RPMI7951 (cell line): ENCODE measurements at regions not wholly inside any gene's neighbourhood (a gene's known extent, or its start where the extent isn't known, plus 50 kb on each side); places are given as distances from the start of the nearest gene placed in this dataset.

Experiments used
- DNase-seq: peaks from one replicate; pipeline ENCODE4 v3.0.0-alpha.2; 2012; ENCODE audit warnings: low read depth

DNA sequence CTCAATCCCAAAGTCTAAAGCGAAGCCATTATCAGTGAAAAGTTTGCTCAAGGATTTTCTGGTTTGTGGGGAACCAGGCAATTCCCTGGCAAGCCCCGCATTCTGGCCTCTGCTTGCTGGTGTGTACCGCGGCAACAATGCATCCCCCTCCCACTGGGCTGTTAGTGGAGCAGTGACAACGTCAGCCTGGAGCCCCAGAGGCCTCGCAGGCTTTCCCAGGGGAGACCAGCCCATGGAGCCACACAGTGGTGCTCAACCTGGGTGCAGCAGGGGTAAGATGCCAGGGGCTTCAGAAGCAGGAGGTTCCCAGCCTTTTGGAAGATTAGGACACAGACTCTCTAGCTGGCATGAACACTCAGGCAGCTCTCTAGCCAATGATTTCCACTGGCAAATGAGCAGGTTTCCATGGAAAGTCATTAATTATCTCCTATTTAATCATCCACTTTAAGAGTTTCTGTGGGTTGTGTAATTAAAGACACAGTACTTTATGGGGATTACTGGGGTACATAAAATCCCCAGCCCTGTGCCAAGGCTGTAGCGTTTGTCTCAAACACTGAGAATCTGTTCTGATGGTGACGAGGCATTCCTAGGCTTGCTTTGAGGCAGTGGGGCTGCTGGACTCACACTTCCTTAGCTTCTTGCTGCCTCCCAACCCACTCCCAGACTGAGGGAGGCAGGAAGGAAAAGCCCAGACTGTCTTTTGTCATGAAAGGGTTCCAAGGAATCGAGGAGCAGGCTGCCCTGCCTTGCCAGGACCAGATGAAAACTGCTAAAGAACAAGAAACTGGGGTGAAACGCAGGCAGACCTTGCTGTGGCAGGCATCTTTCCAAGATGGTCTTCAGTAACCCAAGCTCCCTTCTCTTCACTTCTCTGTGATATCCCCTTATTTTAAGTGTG lies 411.9 kb upstream of the SHH start:
- no peak for DNase-seq

DNA sequence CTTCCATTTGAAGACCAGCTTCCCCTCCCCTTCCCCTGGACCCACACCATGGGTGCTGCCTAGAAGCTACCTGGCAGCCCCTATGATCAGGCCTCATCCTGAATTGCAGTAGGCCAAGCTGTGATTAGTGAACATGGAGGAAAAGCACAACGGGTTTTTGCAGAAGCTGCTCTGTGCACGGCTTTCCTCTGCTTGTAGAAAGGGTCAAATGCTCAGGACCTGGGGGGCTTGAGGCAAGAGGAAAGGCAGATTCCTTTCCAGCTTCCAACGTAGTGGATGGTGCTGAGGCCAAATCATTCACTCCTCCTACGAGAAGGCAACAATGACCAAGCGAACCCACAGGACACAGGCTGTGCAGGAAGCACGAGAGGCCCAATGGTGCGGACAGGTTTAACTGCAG lies 410.3 kb upstream of the SHH start:
- DNase-seq, result no peak

DNA sequence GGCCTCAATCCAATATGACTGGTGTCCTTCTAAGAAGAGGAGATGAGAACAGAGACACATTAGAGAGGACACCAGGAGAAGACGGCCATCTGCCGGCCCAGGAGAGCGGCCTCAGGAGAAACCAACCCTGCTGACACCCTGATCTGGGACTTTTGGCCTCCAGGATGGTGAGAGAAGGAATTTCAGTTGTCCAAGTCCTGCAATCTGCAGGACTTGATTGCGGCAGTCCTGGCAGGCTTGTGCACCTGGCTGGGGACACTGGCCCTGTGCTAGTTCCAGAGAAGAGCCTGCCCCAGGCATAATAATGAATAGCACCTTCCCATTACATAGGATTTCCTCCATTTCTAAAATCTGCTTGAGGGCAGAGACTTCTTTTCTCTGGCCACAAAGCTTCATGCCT lies 409.9 kb upstream of the SHH start:
- no peak for DNase-seq

DNA sequence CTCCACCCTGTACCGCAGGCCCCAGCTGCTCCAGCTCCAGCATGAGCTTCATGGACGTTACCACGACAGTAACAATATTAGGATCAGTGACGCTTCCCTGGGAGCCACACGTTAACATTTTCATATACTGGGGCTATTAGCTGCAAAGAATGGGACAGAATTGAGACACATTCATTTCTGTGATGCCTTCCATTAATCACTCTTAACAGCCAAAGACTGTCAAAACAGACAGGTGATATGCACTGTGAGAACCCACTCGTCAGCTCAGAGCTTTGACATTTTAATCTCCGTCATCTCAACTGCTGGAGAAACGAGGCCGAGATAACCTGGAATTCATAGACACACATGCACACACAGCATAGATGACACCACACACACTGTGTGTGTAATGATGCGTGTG lies 408.4 kb upstream of the SHH start:
- DNase-seq, result no peak

DNA sequence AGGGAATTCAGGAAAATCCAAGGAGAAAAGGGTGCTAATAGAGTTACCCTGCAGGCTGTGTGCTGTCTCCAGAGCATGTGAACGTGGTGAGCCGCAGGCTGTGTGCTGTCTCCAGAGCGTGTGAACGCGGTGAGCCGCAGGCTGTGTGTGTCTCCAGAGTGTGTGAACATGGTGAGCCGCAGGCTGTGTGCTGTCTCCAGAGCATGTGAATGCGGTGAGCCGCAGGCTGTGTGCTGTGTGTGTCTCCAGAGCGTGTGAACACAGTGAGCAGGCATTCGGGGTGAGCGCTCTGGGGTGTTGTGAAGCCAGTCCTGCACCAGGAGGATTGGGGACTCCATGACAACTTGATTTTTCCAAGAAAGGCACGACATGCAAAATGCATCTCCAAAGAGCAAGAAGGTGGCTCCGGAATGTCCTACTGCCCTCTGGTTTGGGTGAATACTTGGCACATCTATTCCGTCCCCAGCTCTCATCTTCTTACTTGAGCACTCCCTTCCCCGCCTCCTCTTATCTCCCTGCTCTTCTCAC lies 407.9 kb upstream of the SHH start:
- DNase-seq, result peak; percentile 6

DNA sequence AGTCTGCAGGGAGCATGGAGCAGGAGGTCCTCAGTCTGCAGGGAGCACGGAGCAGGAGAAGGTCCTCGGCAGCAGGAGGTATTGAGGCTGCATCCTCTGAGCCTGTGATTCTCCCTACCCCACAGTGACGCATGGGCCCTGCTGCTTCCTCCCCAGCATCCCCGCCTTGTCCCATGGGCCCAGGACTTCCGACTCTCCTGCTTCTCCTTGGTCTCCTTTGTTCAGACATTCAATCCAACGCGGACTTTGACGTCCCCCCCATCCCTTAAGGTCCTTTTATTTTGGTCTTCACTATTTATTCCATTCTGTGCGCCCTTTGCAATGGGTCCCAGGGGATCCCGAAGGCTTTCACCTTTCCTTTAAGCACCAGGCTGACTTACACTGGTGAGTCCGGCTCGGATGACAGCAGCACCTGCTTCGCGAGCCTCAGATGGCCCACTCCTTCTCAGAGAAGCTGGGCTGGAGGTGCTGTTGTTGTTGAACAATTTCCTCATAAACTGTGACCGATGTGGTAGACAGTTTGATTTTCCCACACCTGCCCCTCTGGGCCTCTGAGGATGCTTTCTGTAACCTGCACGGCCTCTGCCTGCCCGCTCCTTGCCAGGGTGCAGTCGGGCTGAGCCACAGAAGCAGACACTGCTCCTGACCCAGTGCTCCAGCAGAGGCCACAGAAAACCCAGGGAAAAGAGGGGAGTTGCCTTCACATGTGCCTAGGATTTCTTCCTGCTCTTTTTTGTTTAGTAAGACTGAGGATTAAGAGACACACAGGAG lies 407.2 kb upstream of the SHH start:
- DNase-seq, result no peak

DNA sequence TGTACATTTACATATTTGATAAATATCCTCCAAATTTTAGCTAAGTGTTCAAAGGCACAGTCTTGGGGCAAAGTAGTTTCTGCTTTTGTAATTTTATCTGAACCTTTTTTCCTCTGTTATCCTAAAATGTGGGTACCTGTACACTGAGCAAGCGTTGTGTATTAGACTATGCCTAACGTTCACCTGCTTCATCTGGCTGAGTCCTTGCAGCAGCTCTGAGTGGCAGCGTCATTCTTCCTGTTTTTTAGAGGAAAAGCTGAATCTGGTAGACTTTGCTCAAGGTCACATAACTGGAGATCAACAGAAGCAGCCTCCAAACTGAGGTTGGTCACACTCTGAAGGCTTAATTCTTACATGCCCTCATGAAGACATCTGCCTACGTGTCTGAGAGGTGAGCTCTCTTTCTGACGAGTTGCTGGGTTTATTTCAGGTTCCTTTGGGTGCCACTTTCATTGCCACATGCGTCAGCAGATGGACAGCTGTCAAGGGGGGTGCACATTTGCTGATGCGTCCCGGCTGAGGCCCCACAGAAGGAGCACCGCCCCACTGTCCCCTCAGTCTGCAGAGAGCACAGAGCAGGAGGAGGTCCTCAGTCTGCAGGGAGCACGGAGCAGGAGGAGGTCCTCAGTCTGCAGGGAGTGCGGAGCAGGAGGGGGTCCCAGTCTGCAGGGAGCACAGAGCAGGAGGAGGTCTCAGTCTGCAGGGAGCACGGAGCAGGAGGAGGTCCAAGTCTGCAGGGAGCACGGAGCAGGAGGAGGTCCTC lies 406.5 kb upstream of the SHH start:
- no peak for DNase-seq

DNA sequence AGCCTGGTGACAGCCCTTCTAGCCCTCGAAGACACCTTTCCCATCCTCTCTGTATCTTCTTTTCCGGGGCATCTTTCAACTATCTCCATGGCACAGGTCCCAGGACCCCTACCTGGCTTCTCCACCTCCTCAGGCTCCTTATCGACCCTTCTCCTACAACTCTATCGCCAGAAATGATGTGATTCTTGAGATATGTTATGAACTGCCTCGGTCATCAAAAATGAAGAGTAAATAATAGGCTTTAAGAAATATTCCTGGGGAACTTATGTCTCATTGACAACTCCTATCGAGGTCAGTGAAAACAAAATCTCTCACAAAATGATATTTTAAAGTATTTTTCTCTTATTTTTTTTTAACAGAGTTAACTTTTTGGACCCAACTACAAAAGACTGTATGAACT lies 405.5 kb upstream of the SHH start:
- DNase-seq, result no peak

DNA sequence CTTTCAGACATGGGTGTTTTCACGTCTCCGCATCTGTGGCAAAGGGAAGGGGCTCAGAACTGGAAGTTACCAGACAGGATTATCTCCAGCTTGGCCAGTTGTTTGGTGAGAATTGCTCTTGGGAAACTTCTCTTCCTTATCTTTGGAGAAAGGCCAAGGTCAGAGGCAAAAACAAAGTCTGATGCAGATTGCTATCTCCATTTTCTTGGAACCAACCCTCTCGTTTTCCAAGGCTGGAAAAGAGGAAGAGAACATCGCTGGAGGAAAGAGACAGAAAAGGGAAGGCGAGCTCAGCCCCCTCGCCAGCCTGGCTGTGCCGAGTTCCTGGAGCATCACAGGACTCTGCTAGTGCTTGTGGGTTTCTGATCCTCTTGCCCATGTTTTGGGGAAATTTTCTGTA lies 396.8 kb upstream of the SHH start:
- no peak for DNase-seq

DNA sequence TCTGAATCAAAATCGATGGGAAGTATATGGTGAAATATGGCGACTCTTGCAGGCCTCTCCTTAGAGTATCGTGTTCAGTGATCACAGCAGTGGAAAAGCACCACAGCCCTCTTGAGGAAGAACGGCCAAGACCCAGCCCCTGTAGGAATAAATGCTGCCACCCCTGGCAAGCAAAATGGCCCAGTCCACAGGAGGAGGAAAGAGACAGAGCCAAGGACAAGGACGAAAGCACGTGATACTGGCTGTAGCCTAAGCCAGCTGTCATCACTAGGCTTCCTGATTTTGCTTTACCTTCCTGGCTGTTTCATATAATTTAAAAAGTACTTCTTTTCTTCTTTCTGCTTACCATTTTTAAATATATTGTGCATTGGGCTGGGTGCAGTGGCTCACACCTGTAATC lies 395.0 kb upstream of the SHH start:
- no peak for DNase-seq

DNA sequence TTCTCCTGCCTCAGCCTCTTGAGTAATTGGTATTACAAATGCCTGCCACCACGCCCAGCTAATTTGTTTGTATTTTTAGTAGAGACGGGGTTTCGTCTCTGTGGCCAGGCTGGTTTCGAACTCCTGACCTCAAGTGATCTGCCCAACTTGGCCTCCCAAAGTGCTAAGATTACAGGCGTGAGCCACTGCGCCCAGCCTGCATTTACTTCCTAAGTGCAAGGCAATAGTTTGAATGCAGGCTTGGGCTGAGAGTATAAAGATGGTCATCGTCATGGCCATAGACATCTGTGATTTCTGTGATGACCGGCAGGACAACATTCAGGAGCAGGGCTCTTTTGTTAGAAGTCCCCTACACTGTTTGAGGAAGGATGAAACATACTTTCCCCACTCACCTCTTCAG lies 393.9 kb upstream of the SHH start:
- DNase-seq, result no peak

DNA sequence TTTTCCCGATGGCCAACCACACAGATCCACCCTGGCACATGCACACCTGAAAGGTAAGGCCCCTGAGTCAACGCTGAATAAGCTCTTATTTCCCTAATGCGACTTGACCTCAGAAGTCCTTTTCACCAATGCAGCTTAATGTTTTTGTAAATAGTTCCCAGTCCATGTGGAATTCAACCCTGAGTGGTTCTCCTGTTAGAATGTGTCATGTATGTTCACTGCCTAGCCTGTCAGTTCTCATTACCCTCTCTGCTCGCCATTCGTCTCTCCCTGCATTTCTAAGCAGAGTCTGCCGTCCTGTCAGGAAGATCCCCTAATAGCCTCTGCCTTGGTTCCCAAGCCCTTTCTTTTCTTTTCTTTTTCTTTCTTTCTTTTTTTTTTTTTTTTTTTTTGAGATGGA lies 392.6 kb upstream of the SHH start:
- no peak for DNase-seq

DNA sequence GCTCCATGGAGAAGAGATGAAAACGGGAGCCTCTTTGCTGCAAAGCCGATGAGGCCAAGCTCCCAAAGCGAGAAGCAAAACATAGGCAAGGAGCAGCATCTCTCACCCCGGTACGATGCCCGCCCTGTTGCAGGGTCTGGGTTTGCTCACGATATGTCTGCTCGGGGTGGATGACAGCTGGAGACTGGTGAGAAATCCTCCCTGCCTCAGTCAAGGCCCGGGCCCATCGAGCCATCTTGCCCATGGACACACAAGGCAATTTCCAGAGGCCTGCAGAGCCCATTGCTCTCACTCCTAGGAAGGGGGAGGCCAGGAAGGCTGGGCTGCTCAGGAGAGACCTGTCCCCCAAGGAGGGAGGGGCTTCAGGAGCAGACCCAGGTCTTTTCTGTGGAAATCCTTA lies 391.7 kb upstream of the SHH start:
- DNase-seq, result no peak

DNA sequence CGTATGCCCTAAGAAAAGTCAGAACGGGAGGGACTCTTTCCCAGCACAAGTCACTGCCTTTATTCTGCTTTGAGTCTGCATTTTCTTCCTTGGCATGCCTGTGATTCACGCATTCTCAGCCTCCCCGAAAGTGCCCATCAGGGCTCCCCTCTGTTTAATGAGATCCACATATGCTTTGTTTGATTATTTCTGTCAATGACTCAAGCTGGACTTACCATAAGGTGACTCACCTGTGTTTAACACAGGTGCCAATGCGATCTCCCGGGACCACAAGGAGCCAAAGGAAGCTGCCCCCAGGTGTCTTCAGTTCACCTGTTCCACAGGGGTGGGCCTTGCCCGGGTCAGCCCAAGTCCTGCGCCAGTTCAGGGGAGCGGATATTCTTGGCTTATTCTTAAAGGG lies 386.0 kb upstream of the SHH start:
- DNase-seq, result no peak

DNA sequence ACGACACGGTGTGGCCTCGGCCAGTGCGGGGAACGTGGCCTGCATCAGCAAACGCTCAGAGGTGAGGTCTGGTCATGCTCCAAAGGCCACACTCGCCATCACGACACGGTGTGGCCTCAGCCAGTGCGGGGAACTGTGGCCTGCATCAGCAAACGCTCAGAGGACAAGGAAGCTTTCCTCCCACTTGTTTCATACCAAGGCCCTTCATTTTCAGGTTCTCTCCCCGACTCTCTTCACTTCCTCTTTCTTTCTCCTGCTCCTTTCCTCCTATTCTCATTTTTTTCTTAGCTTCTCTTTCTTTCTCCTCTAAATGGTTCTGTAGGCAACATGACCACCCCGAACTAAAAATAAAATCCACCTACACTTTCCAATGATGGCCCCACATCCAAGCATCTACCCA lies 384.4 kb upstream of the SHH start:
- no peak for DNase-seq

DNA sequence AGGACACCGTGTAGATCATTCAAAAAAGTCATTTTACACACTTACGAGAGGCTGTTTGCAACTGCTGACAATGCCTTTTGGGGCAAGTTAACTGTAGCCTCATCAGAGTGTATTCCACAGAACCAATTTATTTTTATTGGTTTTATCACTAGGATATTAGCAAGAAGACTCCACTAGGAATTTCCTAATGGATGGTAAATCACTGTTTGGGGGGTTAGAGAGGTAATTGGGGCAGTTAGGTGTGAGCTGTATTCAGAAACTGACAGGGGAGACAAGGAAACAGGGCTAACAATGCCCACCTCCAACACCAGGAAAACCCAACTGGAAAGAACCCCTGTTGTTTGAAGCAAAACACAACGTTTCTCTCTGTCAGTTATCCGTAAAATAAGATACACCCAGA lies 383.0 kb upstream of the SHH start:
- no peak for DNase-seq

DNA sequence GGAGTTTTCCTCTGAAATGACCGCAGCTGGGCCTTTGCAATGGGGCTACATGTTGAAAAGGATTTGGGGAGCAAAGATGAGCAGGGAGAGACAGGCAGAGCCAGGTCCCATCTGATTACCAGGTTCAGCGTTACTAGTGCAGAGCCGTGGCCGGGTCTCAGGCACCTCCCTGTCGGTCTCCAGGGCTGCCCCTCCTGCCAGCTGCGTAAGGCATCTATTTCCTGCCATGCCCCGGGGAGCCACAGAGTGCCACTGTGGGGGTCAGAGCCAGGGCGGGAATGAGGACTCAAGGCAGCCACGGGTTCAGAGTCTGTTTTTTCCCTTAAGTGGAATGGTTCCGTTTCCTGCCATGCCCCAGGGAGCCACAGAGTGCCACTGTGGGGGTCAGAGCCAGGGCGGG lies 382.6 kb upstream of the SHH start:
- DNase-seq, result no peak

DNA sequence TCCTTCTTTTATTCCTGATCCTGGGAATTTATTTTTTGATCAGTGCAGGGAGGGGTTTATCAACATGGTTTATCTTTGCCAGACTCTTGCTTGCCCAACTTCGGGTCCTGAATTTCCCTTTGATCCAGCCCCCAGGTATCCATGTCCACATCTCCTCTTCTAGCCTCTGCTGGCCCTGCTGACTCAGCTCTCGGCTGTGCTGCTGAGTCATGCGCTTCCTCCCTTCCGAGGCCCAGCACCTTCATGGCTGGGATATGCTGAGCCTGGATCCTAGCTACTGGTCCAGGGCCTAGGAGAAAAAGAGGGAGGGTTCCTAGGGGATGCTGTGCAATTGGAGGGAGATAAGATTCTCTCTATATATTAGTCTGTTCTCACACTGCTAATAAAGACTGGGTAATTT lies 380.7 kb upstream of the SHH start:
- DNase-seq, result peak; percentile 34

DNA sequence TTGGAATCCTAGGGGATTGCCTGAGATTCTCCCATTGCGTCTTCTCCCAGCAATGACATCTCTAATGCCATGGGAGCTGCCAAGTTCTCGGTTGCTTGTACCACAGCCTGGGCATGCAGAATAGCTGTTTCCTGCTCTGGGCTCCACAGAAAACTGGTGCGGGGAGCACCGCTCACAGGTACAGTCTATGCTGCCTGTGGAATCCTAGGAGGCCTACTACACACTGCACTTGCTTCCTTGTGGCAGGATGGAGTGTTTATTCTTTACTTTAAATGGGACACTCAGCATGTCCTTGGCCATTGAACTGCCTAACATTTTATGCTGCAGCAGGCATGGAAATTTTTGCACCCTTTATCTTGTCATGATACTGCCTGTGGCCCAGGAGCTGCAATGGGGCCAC lies 378.8 kb upstream of the SHH start:
- DNase-seq, result no peak

DNA sequence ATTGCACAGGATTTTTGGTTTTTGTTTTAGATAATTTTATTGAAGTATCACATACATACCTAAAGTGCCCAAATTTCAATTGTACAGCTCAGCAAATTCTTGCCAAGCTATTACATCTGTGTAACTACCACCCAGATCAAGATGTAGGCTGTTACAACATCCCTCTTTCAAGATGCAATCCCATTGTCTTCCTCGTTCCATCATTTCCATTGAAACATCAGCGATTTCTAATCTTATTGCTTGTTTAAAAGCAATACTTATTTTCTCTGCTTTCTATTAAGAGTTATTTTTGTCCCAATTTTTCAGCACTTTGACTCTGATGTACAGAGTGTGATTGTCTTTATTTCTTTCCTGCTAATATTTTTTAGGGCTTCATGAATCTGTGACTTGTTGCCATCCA lies 372.8 kb upstream of the SHH start:
- DNase-seq, result no peak

DNA sequence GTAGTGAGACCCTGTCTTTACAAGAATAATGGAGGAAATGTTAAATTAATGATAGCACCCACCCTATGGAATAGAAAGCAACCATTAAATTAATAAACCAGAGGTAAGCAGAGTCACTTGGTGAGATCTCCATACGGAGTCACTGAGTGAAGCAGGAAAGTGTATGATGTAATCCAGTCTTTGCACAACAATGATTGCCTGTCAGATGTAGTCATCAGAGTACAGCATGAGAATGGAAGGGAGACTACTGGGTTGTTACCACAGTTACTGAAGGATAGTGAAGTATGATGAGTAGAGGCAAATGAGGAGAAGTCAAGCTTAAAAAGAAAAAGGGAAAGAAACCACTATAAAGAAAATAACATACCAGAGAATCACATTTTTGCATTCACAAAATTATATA lies 371.9 kb upstream of the SHH start:
- DNase-seq, result no peak

DNA sequence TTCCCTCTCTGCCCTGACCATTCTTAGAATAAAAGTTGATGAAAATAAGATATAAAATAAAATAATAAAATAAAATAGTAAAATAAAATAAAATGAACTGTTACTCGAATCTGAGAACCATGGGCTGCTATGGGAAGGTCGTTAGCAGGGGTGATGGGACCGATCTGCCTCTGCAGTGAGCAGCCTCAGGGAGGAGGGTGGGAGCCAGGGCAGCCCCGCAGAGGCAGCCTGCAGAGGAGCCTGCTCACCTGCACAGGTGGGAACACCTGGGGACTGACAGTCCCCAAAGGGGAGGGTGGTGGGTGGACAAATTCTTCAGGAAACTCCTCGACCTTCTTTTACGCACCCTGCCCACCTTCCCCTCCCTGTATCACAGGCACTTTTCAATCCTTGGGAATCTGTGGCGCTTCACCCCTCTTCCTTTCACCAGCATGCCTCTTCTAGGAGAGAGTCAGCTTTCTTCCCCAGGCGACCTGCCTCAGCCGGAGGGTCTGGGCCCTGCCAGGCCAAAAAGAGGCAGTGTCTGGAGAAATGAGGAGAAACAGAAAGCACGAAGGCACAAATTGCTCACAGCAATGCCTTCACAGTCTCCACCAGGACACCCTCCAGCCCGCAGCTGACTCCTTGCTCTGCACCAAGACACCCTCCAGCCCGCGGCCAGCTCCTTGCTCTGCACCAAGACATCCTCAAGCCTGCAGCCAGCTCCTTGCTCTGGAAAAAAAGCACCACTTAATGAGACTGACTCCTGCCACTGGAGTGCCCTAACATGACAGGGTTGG lies 368.4 kb upstream of the SHH start:
- DNase-seq, result no peak
